HEK293 (cell line): ENCODE measurements at regions not wholly inside any gene's neighbourhood (a gene's known extent, or its start where the extent isn't known, plus 50 kb on each side); places are given as distances from the start of the nearest gene placed in this dataset.

Experiments used
- CTCF ChIA-PET: fragments of 350-600 bp; formaldehyde crosslinking; extraction: SDS; loops from one replicate; lab custom pipeline; 2021; ENCODE audit warnings: antibody characterized with exemption; lab: Yijun Ruan, JAX
- POLR2A ChIA-PET: fragments of 300-600 bp; formaldehyde crosslinking; extraction: SDS; loops from one replicate; lab custom pipeline; 2020; ENCODE audit warnings: antibody characterized with exemption, inconsistent platforms; lab: Yijun Ruan, JAX
- H3K27ac ChIP-seq: fragments of 200-500 bp; sonication (Bioruptor generic); 2 replicates; pipeline ENCODE4 v1.5.1; 2014; ENCODE audit warnings: low read depth, low read length, control low read depth, inconsistent platforms; ENCODE audit errors: extremely low read depth
- H3K36me3 ChIP-seq, 2 experiments: fragments of 200-500 bp in 1 of 2; sonication (Bioruptor generic) in 1 of 2; 1 replicate in 1 of 2; 2 replicates in 1 of 2; pipeline ENCODE4 v1.5.1; 2014 to 2017; ENCODE audit warnings: inconsistent platforms in 2 of 2, low read length in 2 of 2; ENCODE audit not compliant: control insufficient read depth in 2 of 2, insufficient read depth in 1 of 2
- H3K4me1 ChIP-seq: fragments of 200-500 bp; sonication (Bioruptor generic); 2 replicates; pipeline ENCODE4 v1.5.1; 2014; ENCODE audit warnings: mild to moderate bottlenecking, low read length, inconsistent platforms; ENCODE audit not compliant: control insufficient read depth, insufficient read depth
- H3K4me3 ChIP-seq: 2 replicates; pipeline ENCODE4 v1.5.1; 2011; ENCODE audit warnings: low read depth, mild to moderate bottlenecking, control low read depth, low read length, moderate library complexity
- H3K9me3 ChIP-seq: fragments of 200-500 bp; sonication (Bioruptor generic); 2 replicates; pipeline ENCODE4 v1.5.1; 2014; ENCODE audit warnings: low read depth, low read length, inconsistent platforms; ENCODE audit not compliant: control insufficient read depth, insufficient read depth
- BCL11B ChIP-seq: fragments of 450-650 bp; formaldehyde crosslinking; IDR thresholded peaks from 2 replicates; pipeline ENCODE4 v1.5.1; 2016; ENCODE audit warnings: low read depth, missing biosample characterization, missing genetic modification characterization
- GLIS2 ChIP-seq: fragments of 450-650 bp; formaldehyde crosslinking; IDR thresholded peaks from 2 replicates; pipeline ENCODE4 v1.5.1; 2016; ENCODE audit warnings: missing biosample characterization, missing genetic modification characterization
- KLF7 ChIP-seq: fragments of 450-650 bp; formaldehyde crosslinking; IDR thresholded peaks from 2 replicates; pipeline ENCODE4 v1.5.1; 2016; ENCODE audit warnings: missing biosample characterization, missing genetic modification characterization, borderline replicate concordance
- MYNN ChIP-seq: fragments of 450-650 bp; formaldehyde crosslinking; IDR thresholded peaks from 2 replicates; pipeline ENCODE4 v1.5.1; 2016; ENCODE audit warnings: missing biosample characterization, missing genetic modification characterization, borderline replicate concordance
- SCRT2 ChIP-seq: fragments of 450-650 bp; formaldehyde crosslinking; IDR thresholded peaks from 2 replicates; pipeline ENCODE4 v1.5.1; 2016; ENCODE audit warnings: missing biosample characterization, missing genetic modification characterization
- TCF7L2 ChIP-seq: IDR thresholded peaks from 2 replicates; pipeline ENCODE4 v1.6.1; 2011; ENCODE audit warnings: low read depth, mild to moderate bottlenecking, inconsistent platforms, low read length, moderate library complexity, borderline replicate concordance
- ZFP37 ChIP-seq: fragments of 450-650 bp; formaldehyde crosslinking; IDR thresholded peaks from 2 replicates; pipeline ENCODE4 v1.5.1; 2016; ENCODE audit warnings: missing biosample characterization, missing genetic modification characterization
- ZNF157 ChIP-seq: fragments of 450-650 bp; formaldehyde crosslinking; IDR thresholded peaks from 2 replicates; pipeline ENCODE4 v1.5.1; 2016; ENCODE audit warnings: missing biosample characterization, missing genetic modification characterization
- ZNF274 ChIP-seq, 2 experiments: fragments of 200-500 bp in 1 of 2; fragments of 450-650 bp in 1 of 2; sonication (Bioruptor generic) in 1 of 2; formaldehyde crosslinking in 1 of 2; IDR thresholded peaks; 2 replicates each; pipeline versions ENCODE4 v1.5.1 to v1.6.1; 2014 to 2016; ENCODE audit warnings: borderline replicate concordance in 1 of 2, inconsistent platforms in 1 of 2, low read length in 1 of 2, missing biosample characterization in 1 of 2, missing genetic modification characterization in 1 of 2
- ZNF426 ChIP-seq: fragments of 450-650 bp; formaldehyde crosslinking; IDR thresholded peaks from 2 replicates; pipeline ENCODE4 v1.5.1; 2017; ENCODE audit warnings: missing biosample characterization, missing genetic modification characterization, mild to moderate bottlenecking, inconsistent platforms, moderate library complexity
- ZNF501 ChIP-seq: fragments of 450-650 bp; formaldehyde crosslinking; IDR thresholded peaks from 2 replicates; pipeline ENCODE4 v1.5.1; 2016; ENCODE audit warnings: missing biosample characterization, missing genetic modification characterization
- ZNF544 ChIP-seq: fragments of 450-650 bp; formaldehyde crosslinking; IDR thresholded peaks from 2 replicates; pipeline ENCODE4 v1.5.0; 2017; ENCODE audit warnings: missing biosample characterization, missing genetic modification characterization
- ZNF555 ChIP-seq: fragments of 450-650 bp; formaldehyde crosslinking; conservative IDR thresholded peaks from 2 replicates; pipeline ENCODE4 v1.5.1; 2017; ENCODE audit warnings: missing biosample characterization, mild to moderate bottlenecking, missing genetic modification characterization, inconsistent platforms
- ZNF623 ChIP-seq: fragments of 450-650 bp; formaldehyde crosslinking; IDR thresholded peaks from 2 replicates; pipeline ENCODE4 v1.5.1; 2016; ENCODE audit warnings: missing biosample characterization, missing genetic modification characterization
- ZNF660 ChIP-seq: fragments of 450-650 bp; IDR thresholded peaks from 2 replicates; pipeline ENCODE4 v1.5.1; 2018; ENCODE audit warnings: missing biosample characterization, mild to moderate bottlenecking, missing genetic modification characterization
- ZXDB ChIP-seq: fragments of 450-650 bp; formaldehyde crosslinking; IDR thresholded peaks from 2 replicates; pipeline ENCODE4 v1.5.1; 2016; ENCODE audit warnings: missing biosample characterization, missing genetic modification characterization
- TF ChIP-seq, protein P1 (sequence below): fragments of 450-650 bp; formaldehyde crosslinking; IDR thresholded peaks from 2 replicates; pipeline ENCODE4 v1.5.1; 2016; ENCODE audit warnings: missing biosample characterization, missing genetic modification characterization, borderline replicate concordance
- TF ChIP-seq, protein P2 (sequence below): fragments of 450-650 bp; formaldehyde crosslinking; IDR thresholded peaks from 2 replicates; pipeline ENCODE4 v1.5.1; 2016; ENCODE audit warnings: missing biosample characterization, missing genetic modification characterization
- TF ChIP-seq, protein P3 (sequence below): fragments of 450-650 bp; formaldehyde crosslinking; optimal IDR thresholded peaks from 2 replicates; pipeline ENCODE3; 2016; ENCODE audit warnings: missing biosample characterization, mild to moderate bottlenecking, missing genetic modification characterization
- TF ChIP-seq, protein P4 (sequence below): fragments of 450-650 bp; formaldehyde crosslinking; IDR thresholded peaks from 2 replicates; pipeline ENCODE4 v1.5.1; 2016; ENCODE audit warnings: missing biosample characterization, missing genetic modification characterization
- TF ChIP-seq, protein P5 (sequence below): fragments of 450-650 bp; formaldehyde crosslinking; IDR thresholded peaks from 2 replicates; pipeline ENCODE4 v1.5.1; 2016; ENCODE audit warnings: missing biosample characterization, missing genetic modification characterization

DNA sequence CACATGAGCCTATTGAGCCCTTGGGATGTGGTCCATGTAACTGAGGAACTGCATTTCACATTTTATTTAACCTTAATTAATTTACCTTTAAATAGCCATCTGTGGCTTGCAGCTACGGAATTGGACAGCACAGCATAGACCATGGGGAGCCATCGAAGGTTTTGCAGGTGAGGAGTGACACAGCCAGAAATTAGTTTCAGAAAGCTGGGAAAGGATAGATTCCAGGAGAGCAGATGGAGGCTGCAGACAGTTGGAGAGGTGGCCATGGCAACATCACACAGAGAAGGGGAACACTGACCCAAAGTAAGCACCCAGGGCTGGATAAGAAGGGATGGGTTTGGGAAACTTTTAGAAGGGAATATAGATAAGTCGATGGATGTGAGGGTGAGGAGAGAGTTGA is 100.1 kb upstream of the SLC6A11 start (continued):
- TF ChIP-seq, protein P1, sequence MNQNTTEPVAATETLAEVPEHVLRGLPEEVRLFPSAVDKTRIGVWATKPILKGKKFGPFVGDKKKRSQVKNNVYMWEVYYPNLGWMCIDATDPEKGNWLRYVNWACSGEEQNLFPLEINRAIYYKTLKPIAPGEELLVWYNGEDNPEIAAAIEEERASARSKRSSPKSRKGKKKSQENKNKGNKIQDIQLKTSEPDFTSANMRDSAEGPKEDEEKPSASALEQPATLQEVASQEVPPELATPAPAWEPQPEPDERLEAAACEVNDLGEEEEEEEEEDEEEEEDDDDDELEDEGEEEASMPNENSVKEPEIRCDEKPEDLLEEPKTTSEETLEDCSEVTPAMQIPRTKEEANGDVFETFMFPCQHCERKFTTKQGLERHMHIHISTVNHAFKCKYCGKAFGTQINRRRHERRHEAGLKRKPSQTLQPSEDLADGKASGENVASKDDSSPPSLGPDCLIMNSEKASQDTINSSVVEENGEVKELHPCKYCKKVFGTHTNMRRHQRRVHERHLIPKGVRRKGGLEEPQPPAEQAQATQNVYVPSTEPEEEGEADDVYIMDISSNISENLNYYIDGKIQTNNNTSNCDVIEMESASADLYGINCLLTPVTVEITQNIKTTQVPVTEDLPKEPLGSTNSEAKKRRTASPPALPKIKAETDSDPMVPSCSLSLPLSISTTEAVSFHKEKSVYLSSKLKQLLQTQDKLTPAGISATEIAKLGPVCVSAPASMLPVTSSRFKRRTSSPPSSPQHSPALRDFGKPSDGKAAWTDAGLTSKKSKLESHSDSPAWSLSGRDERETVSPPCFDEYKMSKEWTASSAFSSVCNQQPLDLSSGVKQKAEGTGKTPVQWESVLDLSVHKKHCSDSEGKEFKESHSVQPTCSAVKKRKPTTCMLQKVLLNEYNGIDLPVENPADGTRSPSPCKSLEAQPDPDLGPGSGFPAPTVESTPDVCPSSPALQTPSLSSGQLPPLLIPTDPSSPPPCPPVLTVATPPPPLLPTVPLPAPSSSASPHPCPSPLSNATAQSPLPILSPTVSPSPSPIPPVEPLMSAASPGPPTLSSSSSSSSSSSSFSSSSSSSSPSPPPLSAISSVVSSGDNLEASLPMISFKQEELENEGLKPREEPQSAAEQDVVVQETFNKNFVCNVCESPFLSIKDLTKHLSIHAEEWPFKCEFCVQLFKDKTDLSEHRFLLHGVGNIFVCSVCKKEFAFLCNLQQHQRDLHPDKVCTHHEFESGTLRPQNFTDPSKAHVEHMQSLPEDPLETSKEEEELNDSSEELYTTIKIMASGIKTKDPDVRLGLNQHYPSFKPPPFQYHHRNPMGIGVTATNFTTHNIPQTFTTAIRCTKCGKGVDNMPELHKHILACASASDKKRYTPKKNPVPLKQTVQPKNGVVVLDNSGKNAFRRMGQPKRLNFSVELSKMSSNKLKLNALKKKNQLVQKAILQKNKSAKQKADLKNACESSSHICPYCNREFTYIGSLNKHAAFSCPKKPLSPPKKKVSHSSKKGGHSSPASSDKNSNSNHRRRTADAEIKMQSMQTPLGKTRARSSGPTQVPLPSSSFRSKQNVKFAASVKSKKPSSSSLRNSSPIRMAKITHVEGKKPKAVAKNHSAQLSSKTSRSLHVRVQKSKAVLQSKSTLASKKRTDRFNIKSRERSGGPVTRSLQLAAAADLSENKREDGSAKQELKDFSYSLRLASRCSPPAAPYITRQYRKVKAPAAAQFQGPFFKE (tag by site-specific recombination), result no peak
- TF ChIP-seq ZNF426 (tag by site-specific recombination) (no peak), ZNF555 (tag by site-specific recombination) (no peak), GLIS2 (tag by site-specific recombination) (no peak), KLF7 (tag by site-specific recombination) (no peak)
- TF ChIP-seq, protein P2, sequence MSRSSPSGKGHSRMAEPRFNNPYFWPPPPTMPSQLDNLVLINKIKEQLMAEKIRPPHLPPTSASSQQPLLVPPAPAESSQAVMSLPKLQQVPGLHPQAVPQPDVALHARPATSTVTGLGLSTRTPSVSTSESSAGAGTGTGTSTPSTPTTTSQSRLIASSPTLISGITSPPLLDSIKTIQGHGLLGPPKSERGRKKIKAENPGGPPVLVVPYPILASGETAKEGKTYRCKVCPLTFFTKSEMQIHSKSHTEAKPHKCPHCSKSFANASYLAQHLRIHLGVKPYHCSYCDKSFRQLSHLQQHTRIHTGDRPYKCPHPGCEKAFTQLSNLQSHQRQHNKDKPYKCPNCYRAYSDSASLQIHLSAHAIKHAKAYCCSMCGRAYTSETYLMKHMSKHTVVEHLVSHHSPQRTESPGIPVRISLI (tag by site-specific recombination), result no peak

DNA sequence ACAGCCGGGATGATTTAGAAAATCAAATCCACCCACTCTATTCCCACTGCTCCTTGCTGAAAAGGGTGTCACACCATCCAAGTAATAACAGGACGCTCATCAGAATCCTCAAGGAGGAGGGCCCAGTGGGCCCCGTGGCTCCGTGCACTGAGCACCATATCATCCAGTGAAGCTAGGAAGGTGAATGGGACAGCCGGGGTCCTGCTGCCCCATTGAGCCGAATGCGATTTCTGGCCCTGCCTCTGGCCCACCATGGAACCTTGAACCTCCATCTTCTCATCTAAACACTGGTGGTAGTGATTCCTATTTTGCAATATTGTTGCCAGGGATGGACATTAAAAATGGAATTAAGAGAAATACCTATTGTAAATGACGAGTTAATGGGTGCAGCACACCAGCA is 99.1 kb upstream of the SLC6A11 start:
- POLR2A ChIA-PET, result no interaction called here
- Histone ChIP-seq H3K4me3 (no peak overlapping the region), H3K4me1 (no peaks in the 10 kb centered on the region), H3K9me3 (no peaks in the 10 kb centered on the region), H3K36me3 (no peaks in the 10 kb centered on the region), H3K27ac (no peak overlapping the region)
- CTCF ChIA-PET, result no interaction called here
- TF ChIP-seq, protein P3, sequence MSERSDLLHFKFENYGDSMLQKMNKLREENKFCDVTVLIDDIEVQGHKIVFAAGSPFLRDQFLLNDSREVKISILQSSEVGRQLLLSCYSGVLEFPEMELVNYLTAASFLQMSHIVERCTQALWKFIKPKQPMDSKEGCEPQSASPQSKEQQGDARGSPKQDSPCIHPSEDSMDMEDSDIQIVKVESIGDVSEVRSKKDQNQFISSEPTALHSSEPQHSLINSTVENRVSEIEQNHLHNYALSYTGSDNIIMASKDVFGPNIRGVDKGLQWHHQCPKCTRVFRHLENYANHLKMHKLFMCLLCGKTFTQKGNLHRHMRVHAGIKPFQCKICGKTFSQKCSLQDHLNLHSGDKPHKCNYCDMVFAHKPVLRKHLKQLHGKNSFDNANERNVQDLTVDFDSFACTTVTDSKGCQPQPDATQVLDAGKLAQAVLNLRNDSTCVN (tag by site-specific recombination), result no peak
- TF ChIP-seq ZNF544 (tag by site-specific recombination), result no peak
- TF ChIP-seq TCF7L2, result no peak
- no peak for TF ChIP-seq BCL11B
- TF ChIP-seq, protein P4, sequence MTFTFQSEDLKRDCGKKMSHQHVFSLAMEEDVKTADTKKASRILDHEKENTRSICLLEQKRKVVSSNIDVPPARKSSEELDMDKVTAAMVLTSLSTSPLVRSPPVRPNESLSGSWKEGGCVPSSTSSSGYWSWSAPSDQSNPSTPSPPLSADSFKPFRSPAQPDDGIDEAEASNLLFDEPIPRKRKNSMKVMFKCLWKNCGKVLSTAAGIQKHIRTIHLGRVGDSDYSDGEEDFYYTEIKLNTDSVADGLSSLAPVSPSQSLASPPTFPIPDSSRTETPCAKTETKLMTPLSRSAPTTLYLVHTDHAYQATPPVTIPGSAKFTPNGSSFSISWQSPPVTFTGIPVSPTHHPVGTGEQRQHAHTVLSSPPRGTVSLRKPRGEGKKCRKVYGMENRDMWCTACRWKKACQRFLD, result no peak
- TF ChIP-seq KLF7 (tag by site-specific recombination), result no peak
- TF ChIP-seq ZNF660 (tag by site-specific recombination), result no peak
- TF ChIP-seq SCRT2 (tag by site-specific recombination), result no peak
- TF ChIP-seq ZNF274 (IDR thresholded peaks at IDR 0.05; ENCODE audit: low read length), result no peak
- TF ChIP-seq ZNF274 (tag by site-specific recombination; IDR thresholded peaks at IDR 0.05; ENCODE audit: borderline replicate concordance), result no peak
- no peak for TF ChIP-seq ZXDB (tag by site-specific recombination)
- TF ChIP-seq, protein P2 (tag by site-specific recombination), result no peak
- TF ChIP-seq ZNF501 (tag by site-specific recombination), result no peak
- TF ChIP-seq ZNF157 (tag by site-specific recombination), result no peak
- no peak for TF ChIP-seq MYNN (tag by site-specific recombination)
- TF ChIP-seq, protein P5, sequence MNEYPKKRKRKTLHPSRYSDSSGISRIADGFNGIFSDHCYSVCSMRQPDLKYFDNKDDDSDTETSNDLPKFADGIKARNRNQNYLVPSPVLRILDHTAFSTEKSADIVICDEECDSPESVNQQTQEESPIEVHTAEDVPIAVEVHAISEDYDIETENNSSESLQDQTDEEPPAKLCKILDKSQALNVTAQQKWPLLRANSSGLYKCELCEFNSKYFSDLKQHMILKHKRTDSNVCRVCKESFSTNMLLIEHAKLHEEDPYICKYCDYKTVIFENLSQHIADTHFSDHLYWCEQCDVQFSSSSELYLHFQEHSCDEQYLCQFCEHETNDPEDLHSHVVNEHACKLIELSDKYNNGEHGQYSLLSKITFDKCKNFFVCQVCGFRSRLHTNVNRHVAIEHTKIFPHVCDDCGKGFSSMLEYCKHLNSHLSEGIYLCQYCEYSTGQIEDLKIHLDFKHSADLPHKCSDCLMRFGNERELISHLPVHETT (tag by site-specific recombination), result no peak
- no peak for TF ChIP-seq ZFP37
- TF ChIP-seq ZNF623 (tag by site-specific recombination), result no peak
